ENCODE measurements at regions not wholly inside any gene's neighbourhood (a gene's known extent, or its start where the extent isn't known, plus 50 kb on each side); places are given as distances from the start of the nearest gene placed in this dataset.

GRCh38 chr16:59558679-59559078 lies 824.6 kb upstream of the GOT2 start:
- TF ChIP-seq POLR2A (IDR thresholded peaks at IDR 0.05): no peak
- TF ChIP-seq, protein P1, sequence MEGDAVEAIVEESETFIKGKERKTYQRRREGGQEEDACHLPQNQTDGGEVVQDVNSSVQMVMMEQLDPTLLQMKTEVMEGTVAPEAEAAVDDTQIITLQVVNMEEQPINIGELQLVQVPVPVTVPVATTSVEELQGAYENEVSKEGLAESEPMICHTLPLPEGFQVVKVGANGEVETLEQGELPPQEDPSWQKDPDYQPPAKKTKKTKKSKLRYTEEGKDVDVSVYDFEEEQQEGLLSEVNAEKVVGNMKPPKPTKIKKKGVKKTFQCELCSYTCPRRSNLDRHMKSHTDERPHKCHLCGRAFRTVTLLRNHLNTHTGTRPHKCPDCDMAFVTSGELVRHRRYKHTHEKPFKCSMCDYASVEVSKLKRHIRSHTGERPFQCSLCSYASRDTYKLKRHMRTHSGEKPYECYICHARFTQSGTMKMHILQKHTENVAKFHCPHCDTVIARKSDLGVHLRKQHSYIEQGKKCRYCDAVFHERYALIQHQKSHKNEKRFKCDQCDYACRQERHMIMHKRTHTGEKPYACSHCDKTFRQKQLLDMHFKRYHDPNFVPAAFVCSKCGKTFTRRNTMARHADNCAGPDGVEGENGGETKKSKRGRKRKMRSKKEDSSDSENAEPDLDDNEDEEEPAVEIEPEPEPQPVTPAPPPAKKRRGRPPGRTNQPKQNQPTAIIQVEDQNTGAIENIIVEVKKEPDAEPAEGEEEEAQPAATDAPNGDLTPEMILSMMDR (IDR thresholded peaks at IDR 0.05): no peak
